SIG-M5 treated with dmso at 0.1 percent for 504 hours (cell line): ENCODE measurements at regions not wholly inside any gene's neighbourhood (a gene's known extent, or its start where the extent isn't known, plus 50 kb on each side); places are given as distances from the start of the nearest gene placed in this dataset.

Experiments used
- DNase-seq: peaks from one replicate; lab custom pipeline; 2025; ENCODE audit not compliant: unreplicated experiment; lab: John Stamatoyannopoulos, UW

DNA sequence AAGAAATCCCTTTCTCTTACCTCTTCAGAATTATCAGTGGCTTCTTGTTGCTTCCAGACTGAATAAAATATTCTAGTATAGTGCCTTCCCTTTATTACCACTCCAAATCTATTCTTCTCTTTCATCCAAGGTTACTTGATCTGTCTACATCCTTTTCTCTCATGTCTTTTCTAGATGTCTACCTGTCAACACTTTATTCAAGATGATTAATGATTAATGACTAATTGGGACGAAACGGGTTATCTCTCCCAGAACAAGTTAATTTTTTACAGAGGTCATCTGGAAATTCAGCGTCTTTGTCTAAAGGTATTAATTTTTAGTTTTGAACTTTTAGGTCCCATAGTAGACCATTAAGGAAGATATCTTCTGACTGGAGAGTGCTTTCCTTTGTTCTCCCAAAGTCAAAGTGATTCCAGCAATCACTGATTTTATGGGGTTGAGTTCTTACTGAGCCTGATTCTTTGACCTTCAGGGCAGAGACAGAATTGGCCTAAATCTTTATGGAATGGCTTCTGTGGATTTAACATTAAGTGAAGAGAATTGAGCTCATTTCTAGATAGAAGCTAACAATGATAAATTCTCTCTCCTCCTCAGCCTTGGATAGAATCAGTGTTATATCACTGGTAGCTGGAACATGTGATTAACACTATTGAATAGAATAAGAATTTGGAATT lies 335.4 kb upstream of the TEX13C start:
- no peak for DNase-seq

DNA sequence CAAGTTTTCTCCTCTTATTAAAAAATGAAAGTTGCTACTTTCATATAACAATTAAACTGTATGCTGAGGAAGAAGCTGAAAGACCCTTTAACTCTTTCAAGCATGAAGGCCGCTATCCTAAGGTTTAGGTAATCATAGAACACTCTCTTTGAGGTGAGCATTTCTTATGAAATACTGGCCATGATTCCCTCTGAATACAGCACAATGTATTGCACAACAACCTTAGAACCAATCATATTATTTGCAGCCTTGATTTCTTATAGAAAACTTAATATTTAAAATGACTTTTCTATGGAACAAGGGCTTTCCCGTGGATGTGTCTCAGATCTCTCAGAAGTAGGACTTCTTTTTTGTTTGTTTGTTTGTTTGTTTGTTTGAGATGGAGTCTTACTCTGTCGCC lies 333.4 kb upstream of the TEX13C start:
- no peak for DNase-seq

DNA sequence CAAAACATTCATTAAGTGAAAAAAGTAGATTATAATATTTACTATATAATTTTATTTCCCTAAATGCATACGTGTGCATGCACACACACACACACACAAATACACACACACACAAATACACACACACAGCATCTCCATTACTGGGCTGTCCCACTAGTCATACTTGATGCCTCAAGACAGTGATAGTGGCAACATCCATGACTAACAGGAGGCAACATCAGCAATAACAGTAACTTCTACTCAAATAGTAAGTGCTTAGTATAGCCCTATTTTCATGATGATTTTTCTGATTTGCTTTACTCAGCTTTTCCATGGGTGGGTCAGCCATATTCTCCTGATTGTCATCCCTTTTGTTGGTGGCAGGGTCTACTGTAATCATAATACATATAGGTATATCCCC lies 325.9 kb upstream of the TEX13C start:
- DNase-seq: no peak

DNA sequence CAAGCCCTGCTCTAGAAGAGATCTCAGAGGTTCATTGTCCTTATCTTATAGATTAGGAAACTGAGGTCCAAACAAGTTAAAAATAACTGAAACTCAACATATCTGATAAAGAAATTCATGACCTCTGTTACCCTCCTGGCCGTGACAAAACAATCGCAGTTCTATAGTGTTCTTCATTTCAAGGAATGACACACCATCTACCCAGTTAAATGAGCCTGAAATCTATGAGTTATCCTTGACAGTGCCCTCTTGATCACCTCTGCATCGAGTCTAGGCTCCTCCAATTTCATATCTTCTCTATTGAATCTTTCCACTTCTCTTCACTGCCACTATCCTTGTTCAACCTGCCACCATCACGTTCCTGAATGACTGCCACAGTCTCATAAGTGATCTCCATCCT lies 325.3 kb upstream of the TEX13C start:
- DNase-seq: no peak

DNA sequence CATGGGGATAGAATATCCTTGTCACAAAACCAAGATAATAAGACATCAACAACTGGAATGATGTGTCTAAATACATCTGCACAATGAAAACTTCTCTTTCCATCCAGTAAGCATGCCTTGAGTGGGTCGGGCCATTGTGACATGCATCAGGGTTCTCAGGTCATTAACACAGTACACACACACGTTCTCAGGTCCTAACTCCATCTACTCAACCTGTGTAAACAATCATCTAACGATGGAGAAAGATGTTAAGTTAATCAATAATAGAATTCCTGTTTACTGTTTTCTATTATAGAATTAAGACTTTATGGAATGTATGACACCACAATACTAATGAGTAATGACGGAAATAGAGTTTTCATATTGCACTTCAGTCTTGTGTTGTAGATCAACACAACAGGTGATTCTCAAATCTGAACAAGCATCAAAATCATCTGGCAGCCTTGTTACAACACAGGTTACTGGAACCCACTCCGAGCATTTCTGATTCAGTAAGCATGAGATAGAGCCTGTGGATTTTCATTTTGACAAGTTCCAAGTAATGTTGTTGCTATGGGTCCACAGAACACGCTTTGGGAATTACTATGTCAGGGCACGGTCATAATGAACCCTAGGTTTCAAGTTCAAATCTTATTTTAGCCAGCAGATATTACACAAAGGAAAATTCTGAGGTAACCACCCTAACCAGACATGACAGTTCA lies 315.8 kb upstream of the TEX13C start:
- DNase-seq: no peak

DNA sequence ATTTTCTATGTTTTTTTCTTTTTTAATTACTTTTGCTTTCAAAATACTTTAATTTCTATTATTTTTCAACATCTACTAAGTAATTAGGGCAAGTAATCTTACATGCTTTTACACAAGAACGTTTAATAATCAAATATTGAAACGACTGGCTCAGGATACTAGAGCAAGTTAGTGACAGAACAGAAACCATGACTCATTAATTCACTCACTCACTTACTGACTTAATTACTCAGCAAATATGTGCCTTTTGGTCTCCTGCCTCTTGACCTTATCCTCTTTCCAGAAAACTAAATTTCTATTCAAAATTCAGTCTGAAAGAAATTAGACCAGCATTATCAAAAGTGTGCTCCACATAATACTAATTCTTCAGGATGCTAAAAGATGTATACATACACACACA lies 314.9 kb upstream of the TEX13C start:
- no peak for DNase-seq

DNA sequence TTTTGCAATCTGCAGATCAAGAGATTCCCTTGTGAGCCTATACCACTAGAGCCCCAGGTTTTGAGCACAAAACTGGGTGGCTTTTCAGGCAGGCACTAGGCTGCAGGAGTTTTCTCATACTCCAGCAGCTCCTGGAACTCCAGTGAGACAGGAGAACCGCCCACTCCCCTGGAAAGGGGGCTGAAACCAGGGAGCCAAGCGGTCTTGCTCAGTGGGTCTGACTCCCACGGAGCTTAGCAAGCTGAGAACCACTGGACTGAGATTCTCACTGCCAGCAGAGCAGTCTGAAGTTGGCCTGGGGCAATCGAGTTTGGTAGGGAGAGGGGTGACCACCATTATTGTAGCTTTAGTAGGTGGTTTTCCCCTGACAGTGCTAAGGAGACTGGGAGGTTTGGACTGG lies 313.8 kb upstream of the TEX13C start:
- no peak for DNase-seq

DNA sequence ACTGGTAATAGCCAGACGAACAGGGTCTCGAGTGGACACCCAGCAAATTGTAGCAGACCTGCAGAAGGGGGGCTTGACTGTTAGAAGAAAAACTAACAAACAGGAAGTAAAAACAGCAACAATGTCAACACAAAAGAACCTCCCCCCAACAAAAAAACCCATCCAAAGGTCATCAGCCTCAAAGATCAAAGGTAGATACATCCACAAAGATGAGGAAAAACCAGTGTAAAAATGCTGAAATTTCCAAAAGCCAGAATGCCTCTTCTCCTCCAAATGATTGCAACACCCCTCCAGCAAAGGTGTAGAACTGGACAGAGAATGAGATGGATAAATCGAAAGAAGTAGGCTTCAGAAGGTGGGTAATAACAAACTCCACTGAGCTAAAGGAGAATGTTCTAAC lies 313.0 kb upstream of the TEX13C start:
- DNase-seq: no peak

DNA sequence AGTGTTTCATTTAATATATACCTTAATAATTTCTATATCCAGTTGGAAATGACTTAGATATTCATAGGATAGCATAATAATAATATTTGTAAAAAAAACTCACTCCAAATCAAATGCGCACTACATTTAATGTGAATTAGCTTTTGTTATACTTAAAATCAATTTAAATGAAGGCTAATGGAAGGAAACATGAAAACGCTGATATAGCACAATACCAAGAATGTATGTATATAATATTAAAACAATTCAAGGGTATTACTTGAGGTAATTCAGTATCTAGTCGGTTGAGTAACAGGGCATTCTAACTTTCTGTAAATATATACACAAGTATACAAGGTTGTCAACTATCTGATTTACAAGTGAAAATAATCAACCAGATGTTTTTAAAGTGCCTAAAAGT lies 307.1 kb upstream of the TEX13C start:
- no peak for DNase-seq

DNA sequence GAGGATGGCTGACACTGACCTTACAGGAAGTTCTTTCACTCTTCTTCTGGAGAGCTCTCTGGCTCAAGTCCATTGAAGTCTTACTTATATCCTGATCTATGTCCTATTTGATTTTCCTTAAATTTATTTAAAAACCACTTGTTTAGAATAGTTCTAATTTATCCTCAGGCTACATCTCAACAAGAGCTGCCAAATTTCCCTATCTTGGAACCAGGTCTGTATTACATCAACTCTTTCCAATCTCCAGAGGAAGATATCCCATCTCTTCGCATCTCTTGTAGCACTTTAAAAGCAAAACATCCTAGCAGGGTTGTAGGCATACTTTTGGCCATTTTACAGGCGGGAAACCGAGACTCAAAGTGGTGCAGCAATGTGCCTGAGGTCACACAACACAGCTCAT lies 290.5 kb upstream of the TEX13C start:
- no peak for DNase-seq
